Prostate gland (tissue), 2 donors: ENCODE measurements at regions not wholly inside any gene's neighbourhood (a gene's known extent, or its start where the extent isn't known, plus 50 kb on each side); places are given as distances from the start of the nearest gene placed in this dataset.

Experiments
- DNase-seq: peaks from one replicate; pipeline ENCODE4 v3.0.0-alpha.2; 2019; ENCODE audit warnings: low spot score
- H3K27ac ChIP-seq, 2 donors: fragments of 200-600 bp; sonication (generic); 2 replicates each; pipeline ENCODE4 v1.5.1; 2017 to 2019
- H3K27me3 ChIP-seq: fragments of 200-600 bp; sonication (generic); replicated peaks from 2 replicates; pipeline ENCODE4 v1.5.1; 2019; ENCODE audit not compliant: insufficient read depth
- H3K36me3 ChIP-seq, 2 donors: fragments of 200-600 bp; sonication (generic); 1 replicate in 1 of 2; 2 replicates in 1 of 2; pipeline versions ENCODE4 v1.5.1 to v1.8.1; 2017 to 2019
- H3K4me1 ChIP-seq: fragments of 200-600 bp; sonication (generic); replicated peaks from 2 replicates; pipeline ENCODE4 v1.5.1; 2019
- H3K4me3 ChIP-seq, 2 donors: fragments of 200-600 bp; sonication (generic); 2 replicates each; pipeline ENCODE4 v1.5.1; 2017 to 2019
- H3K9me3 ChIP-seq: fragments of 200-600 bp; sonication (generic); 2 replicates; pipeline ENCODE4 v1.5.1; 2017
- CTCF ChIP-seq, 4 experiments: fragments of 200-600 bp in 2 of 4; fragments of 450-650 bp in 2 of 4; sonication (generic) in 2 of 4; IDR thresholded peaks; 1 replicate in 3 of 4; 2 replicates in 1 of 4; pipeline ENCODE4 v1.5.1; 2016 to 2019; ENCODE audit warnings: antibody characterized with exemption in 4 of 4, mild to moderate bottlenecking in 2 of 4, moderate library complexity in 2 of 4
- POLR2A ChIP-seq: fragments of 450-650 bp; IDR thresholded peaks from one replicate; pipeline ENCODE4 v1.6.1; 2016; ENCODE audit warnings: antibody characterized with exemption, mild to moderate bottlenecking
- POLR2AphosphoS5 ChIP-seq: sonication (generic); formaldehyde crosslinking; IDR thresholded peaks from one replicate; pipeline ENCODE4 v1.6.1; 2017; ENCODE audit warnings: antibody characterized with exemption
- WGBS: methylation state at CpG from one replicate; pipeline ENCODE4 v1.1.5; 2018; 5-methylcytosine and 5-hydroxymethylcytosine counted together
- intact Hi-C: fragments of 100-400 bp; cut with DNase I; formaldehyde crosslinking; loops from one replicate; pipeline ENCODE4 v1.14.2; 2022

GRCh38 chr11:33560729-33561128 is 139.9 kb downstream of the C11orf91 start:
- no peak overlapping the region for H3K27ac ChIP-seq
- H3K36me3 ChIP-seq: no peaks in the 10 kb centered on the region
- no peak overlapping the region for H3K4me3 ChIP-seq
- intact Hi-C loops: no loop called here
- TF ChIP-seq POLR2AphosphoS5 (no peak), CTCF (IDR thresholded peaks at IDR 0.05) (no peak), POLR2A (no peak)
- no peaks in the 10 kb centered on the region for H3K9me3 ChIP-seq
- DNase-seq: no peak
- H3K4me1 ChIP-seq: no peaks in the 10 kb centered on the region
- no peaks in the 10 kb centered on the region for H3K27me3 ChIP-seq
- WGBS: 64% methylated on average over 4 of the region's 4 CpGs

DNA sequence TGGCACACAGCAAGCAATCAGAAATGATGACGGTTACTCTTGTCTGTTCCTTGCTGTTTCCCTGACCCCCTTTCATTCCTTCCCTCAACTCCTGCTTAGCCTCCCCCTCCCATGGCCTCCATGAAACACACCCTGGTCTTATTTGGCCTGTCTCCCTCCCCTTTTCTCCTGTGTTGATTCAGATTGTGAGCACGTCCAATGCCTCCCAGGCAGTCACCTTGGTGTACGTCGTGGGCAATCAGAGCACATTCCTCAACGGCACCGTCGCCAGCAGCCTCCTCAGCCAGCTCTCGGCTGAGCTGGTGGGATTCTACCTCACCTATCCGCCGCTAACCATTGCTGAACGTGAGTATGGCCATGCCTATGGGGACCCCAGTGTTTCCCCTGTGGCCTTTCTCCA is 141.1 kb downstream of the C11orf91 start:
- H3K9me3 ChIP-seq: no peaks in the 10 kb centered on the region
- no peak for DNase-seq
- H3K27me3 ChIP-seq: no peaks in the 10 kb centered on the region
- H3K4me3 ChIP-seq: no peak overlapping the region
- H3K4me1 ChIP-seq: no peaks in the 10 kb centered on the region
- intact Hi-C loops: no loop called here
- TF ChIP-seq CTCF (IDR thresholded peaks at IDR 0.05): no peak
- no peak for TF ChIP-seq POLR2A
- TF ChIP-seq POLR2AphosphoS5: no peak
- no peaks in the 10 kb centered on the region for H3K36me3 ChIP-seq
- no peak overlapping the region for H3K27ac ChIP-seq
- 72% methylated on average over 11 of the region's 11 CpGs for WGBS

DNA sequence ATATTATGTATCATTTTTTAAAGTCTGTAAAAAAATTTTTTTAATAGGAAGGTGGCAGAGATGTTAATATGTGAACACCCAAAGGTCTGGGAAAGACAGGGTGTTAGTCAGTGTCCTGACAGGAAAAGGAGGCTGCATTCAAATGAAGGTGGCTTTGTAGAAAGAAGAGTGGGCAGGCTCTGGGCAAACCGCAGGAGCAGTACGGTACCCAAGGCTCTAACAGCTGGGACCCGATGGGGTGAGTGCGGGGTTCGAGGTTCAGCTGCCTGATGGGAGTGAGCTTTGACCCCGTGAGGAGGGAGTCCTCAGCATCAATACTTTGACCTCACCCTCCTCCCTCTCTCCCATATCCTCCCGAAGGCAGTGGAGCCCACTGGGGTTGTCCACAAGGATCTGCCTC is 142.5 kb downstream of the C11orf91 start:
- Histone ChIP-seq H3K4me3 (no peak overlapping the region), H3K27me3 (no peaks in the 10 kb centered on the region), H3K9me3 (no peaks in the 10 kb centered on the region), H3K27ac (no peak overlapping the region), H3K36me3 (no peaks in the 10 kb centered on the region), H3K4me1 (no peaks in the 10 kb centered on the region)
- no peak for DNase-seq
- no peak for TF ChIP-seq CTCF (IDR thresholded peaks at IDR 0.05)
- no peak for TF ChIP-seq POLR2A
- TF ChIP-seq POLR2AphosphoS5: no peak
- WGBS: 89% methylated on average over 7 of the region's 7 CpGs
- intact Hi-C loops: no loop called here

DNA sequence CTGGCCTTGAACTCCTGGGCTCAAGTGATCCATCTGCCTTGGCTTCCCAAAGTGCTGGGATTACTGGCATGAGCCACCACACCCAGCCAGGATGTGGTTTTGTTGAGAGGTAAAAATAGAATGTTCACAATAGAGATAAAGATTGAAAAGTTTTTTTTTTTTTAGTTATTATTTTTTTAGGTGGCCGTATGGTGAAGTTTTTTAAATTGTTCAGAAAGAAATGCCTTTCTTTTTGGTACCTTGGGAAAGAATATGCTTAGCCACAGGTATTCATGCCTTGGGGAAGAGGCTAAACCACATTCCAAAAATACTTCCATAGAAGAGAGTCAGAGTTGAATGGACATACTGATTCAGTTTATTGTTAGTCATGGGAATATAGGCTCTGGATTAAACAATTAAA is 143.4 kb downstream of the C11orf91 start:
- H3K4me1 ChIP-seq: no peaks in the 10 kb centered on the region
- no peaks in the 10 kb centered on the region for H3K27me3 ChIP-seq
- TF ChIP-seq POLR2AphosphoS5 (no peak), POLR2A (no peak), CTCF (IDR thresholded peaks at IDR 0.05) (no peak)
- no peak overlapping the region for H3K27ac ChIP-seq
- H3K9me3 ChIP-seq: no peaks in the 10 kb centered on the region
- DNase-seq: no peak
- no peaks in the 10 kb centered on the region for H3K36me3 ChIP-seq
- intact Hi-C loops: no loop called here
- no peak overlapping the region for H3K4me3 ChIP-seq
- WGBS: 18% methylated on average over 1 of the region's 1 CpG

GRCh38 chr11:33554219-33554618 is 146.4 kb downstream of the C11orf91 start:
- Histone ChIP-seq H3K27me3 (no peaks in the 10 kb centered on the region), H3K4me1 (no peaks in the 10 kb centered on the region), H3K27ac (no peak overlapping the region), H3K9me3 (no peaks in the 10 kb centered on the region), H3K4me3 (no peak overlapping the region), H3K36me3 (no peaks in the 10 kb centered on the region)
- TF ChIP-seq POLR2A (no peak), CTCF (IDR thresholded peaks at IDR 0.05) (no peak)
- WGBS: 92% methylated on average over 7 of the region's 7 CpGs
- no peak for DNase-seq
- intact Hi-C loops: no loop called here
